ENCODE measurements at regions not wholly inside any gene's neighbourhood (a gene's known extent, or its start where the extent isn't known, plus 50 kb on each side); places are given as distances from the start of the nearest gene placed in this dataset.

DNA sequence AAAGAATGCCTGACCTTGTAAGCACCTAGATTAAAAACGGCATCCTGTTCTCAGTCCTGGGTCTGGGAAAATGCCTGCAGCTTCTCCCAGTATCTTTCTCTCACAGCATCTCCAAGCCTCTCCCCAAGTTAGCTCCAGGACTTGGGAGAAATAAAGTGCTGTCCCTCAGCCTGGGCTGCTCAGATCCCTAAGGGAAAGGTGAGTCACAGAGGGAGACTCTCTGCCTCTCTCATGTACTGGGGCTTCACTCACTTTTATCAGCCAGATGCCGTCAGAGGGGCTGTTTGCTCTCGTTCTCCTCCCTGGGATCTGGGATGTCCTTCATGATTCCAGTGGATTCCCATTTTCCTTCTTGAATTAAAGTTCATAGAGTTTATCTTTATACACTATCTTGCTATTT is 293.6 kb downstream of the COL12A1 start:
- TF ChIP-seq, protein P1, sequence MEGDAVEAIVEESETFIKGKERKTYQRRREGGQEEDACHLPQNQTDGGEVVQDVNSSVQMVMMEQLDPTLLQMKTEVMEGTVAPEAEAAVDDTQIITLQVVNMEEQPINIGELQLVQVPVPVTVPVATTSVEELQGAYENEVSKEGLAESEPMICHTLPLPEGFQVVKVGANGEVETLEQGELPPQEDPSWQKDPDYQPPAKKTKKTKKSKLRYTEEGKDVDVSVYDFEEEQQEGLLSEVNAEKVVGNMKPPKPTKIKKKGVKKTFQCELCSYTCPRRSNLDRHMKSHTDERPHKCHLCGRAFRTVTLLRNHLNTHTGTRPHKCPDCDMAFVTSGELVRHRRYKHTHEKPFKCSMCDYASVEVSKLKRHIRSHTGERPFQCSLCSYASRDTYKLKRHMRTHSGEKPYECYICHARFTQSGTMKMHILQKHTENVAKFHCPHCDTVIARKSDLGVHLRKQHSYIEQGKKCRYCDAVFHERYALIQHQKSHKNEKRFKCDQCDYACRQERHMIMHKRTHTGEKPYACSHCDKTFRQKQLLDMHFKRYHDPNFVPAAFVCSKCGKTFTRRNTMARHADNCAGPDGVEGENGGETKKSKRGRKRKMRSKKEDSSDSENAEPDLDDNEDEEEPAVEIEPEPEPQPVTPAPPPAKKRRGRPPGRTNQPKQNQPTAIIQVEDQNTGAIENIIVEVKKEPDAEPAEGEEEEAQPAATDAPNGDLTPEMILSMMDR (IDR thresholded peaks at IDR 0.05; ENCODE audit: insufficient read depth, low read length, missing control alignments), result no peak

DNA sequence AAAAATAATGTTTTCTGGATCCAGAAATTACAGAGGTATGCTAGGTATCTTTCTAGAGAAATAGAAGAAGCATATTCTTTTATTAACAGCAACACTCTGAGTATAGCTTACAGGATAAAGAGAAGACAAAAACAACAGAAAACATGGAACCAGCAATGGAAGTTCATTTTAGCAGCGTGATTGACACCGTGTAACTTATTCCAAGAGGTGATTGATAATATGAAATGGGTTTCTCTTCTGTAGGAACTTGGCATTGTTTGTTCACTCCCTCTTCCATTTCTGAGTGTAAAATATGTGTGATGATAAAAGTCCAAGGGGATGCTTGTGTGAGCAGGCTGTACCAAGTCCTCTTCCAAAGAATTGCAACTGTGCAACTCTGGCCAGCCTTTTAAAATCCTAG is 303.0 kb downstream of the COL12A1 start:
- TF ChIP-seq, protein P1 (IDR thresholded peaks at IDR 0.05; ENCODE audit: insufficient read depth, low read length, missing control alignments), result no peak
- ChIA-PET CTCF (interaction anchor here (1.2 kb wide), 1 partner anchor 13 kb away, joined by 4 read pairs; no protein-coding TSS in a partner anchor), POLR2A (no interaction called here)
- DNase-seq (ENCODE audit: low read depth, low spot score), result no peak
- H3K4me3 ChIP-seq (ENCODE audit: low read depth, low read length), result no peak overlapping the region

More for the DNA sequence above, 293.6 kb downstream of the COL12A1 start:
- H3K4me3 ChIP-seq (ENCODE audit: low read depth, low read length), result no peak overlapping the region
- no peak for DNase-seq (ENCODE audit: low read depth, low spot score)
- ChIA-PET POLR2A (no interaction called here), CTCF (no interaction called here)

DNA sequence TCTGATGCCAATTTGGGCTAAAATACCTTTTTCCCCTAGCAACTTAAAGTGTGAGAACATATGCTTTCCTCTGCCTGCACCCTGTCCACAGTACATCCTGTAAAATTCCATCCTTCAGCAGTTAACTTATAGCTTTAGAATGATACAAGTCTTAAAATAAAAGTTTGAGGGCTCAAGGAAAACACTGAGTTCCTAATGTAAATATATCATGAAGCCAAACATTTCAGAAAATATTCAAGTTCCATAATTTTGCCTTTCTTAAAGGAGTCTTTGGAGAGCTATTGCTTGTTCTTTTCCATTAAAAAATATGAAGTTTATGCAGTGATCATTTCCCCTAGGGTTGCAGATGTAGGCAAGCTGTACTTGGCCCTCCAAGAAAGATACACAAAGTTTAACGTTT is 303.8 kb downstream of the COL12A1 start:
- DNase-seq (ENCODE audit: low read depth, low spot score), result no peak
- POLR2A ChIA-PET, result no interaction called here
- no peak overlapping the region for H3K4me3 ChIP-seq (ENCODE audit: low read depth, low read length)
- CTCF ChIA-PET, result interaction anchor here (1.2 kb wide), 2 partner anchors 14 to 37 kb away, joined by 4 to 5 read pairs; no protein-coding TSS in a partner anchor
- TF ChIP-seq, protein P1 (IDR thresholded peaks at IDR 0.05; ENCODE audit: insufficient read depth, low read length, missing control alignments), result no peak

DNA sequence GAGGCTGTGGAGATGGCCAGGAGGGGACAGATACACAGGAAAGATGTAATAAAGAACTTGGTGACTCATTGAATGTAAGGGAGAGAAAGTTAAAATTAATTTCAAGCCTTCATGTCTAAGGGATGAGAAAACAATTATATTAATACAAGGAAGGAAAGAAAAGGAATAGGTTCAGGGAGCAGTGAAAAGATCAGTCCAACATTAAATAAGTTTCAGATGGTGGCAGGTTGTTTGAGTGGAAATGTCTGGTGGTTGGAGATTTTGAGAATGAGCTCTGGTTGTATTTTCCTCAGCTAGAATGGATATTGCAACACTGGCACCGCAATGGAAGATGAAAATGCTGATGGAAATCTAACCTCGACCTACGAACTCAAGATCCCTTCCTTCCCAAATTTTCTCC is 304.3 kb downstream of the COL12A1 start:
- POLR2A ChIA-PET, result no interaction called here
- CTCF ChIA-PET, result interaction anchor here (0.8 to 1.2 kb wide), 3 partner anchors 14 to 38 kb away, joined by 4 to 5 read pairs (median 4); no protein-coding TSS in a partner anchor
- DNase-seq (ENCODE audit: low read depth, low spot score), result no peak
- TF ChIP-seq, protein P1 (IDR thresholded peaks at IDR 0.05; ENCODE audit: insufficient read depth, low read length, missing control alignments), result no peak
- no peak overlapping the region for H3K4me3 ChIP-seq (ENCODE audit: low read depth, low read length)

DNA sequence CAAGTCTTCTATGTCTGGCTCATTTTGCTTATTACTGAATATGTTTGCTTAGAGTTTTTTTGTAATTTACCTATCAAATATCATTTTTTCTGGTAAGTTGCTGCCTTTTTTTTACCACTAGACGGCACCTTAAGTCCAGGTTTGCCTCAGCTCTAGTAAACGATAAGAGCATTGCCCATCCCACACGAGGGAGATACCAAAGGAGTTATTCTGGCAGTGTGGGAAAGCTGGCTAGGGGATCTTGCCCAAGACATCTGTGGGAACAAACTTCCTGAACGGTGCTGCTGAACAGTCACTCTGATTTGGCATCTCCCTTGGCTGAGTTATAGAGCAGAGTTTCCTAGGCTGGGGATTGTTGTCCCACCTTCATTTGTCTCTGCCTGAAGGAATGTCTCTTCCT is 306.4 kb downstream of the COL12A1 start:
- TF ChIP-seq, protein P1 (IDR thresholded peaks at IDR 0.05; ENCODE audit: insufficient read depth, low read length, missing control alignments), result no peak
- DNase-seq (ENCODE audit: low read depth, low spot score), result no peak
- POLR2A ChIA-PET, result no interaction called here
- no peak overlapping the region for H3K4me3 ChIP-seq (ENCODE audit: low read depth, low read length)
- CTCF ChIA-PET, result interaction anchor here (1.4 kb wide), 1 partner anchor 310 kb away, joined by 3 read pairs; no protein-coding TSS in a partner anchor

DNA sequence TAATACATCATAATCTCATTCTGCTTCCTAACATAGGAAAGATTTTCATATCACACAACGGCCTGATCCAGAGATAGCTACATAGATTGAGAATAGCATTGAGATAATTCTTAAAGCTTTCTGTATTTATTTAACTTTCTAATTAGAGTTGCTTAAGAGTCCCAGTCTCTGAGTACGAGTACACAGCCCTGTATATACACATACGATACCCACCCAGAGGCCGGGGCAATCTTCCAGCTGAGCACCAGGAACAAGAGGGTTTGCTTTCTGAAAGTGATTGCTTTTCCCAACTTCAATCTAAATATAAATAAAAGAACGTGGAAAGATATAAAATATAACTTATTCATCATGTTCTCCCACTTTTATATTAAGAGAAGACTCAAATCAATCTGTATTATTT is 313.8 kb downstream of the COL12A1 start:
- no peak for DNase-seq (ENCODE audit: low read depth, low spot score)
- ChIA-PET POLR2A (no interaction called here), CTCF (interaction anchor here (1.3 kb wide), 1 partner anchor 481 kb away, joined by 4 read pairs; no protein-coding TSS in a partner anchor)
- TF ChIP-seq, protein P1 (IDR thresholded peaks at IDR 0.05; ENCODE audit: insufficient read depth, low read length, missing control alignments), result no peak
- H3K4me3 ChIP-seq (ENCODE audit: low read depth, low read length), result no peak overlapping the region
